Liver (tissue), 8 donors: ENCODE measurements at regions not wholly inside any gene's neighbourhood (a gene's known extent, or its start where the extent isn't known, plus 50 kb on each side); places are given as distances from the start of the nearest gene placed in this dataset.

Source experiments
- DNase-seq: peaks from one replicate; pipeline ENCODE4 v3.0.0-alpha.2; 2017; ENCODE audit warnings: low spot score
- H3K27ac ChIP-seq, 2 donors: one replicate each; pipeline ENCODE4 v1.7.0; 2013; ENCODE audit warnings: inconsistent platforms in 2 of 2, low read length in 2 of 2, control low read depth in 1 of 2, low read depth in 1 of 2, mild to moderate bottlenecking in 1 of 2
- H3K27me3 ChIP-seq, 4 donors: one replicate each; pipeline versions ENCODE4 v1.6.1 to v1.7.0; 2013; ENCODE audit warnings: low read length in 3 of 4, inconsistent platforms in 1 of 4, mild to moderate bottlenecking in 1 of 4, moderate library complexity in 1 of 4; ENCODE audit not compliant: control insufficient read depth in 4 of 4, insufficient read depth in 4 of 4
- H3K36me3 ChIP-seq, 4 donors: one replicate each; pipeline versions ENCODE4 v1.6.1 to v1.7.0; 2013; ENCODE audit warnings: low read length in 3 of 4, mild to moderate bottlenecking in 3 of 4, low read depth in 1 of 4, moderate library complexity in 1 of 4; ENCODE audit not compliant: control insufficient read depth in 4 of 4, insufficient read depth in 3 of 4
- H3K4me1 ChIP-seq, 4 donors: one replicate each; pipeline versions ENCODE4 v1.6.1 to v1.7.0; 2013; ENCODE audit warnings: low read length in 3 of 4, mild to moderate bottlenecking in 3 of 4, moderate library complexity in 1 of 4; ENCODE audit not compliant: control insufficient read depth in 4 of 4, insufficient read depth in 4 of 4
- H3K4me3 ChIP-seq, 3 donors: one replicate each; pipeline versions ENCODE4 v1.6.1 to v1.7.0; 2013; ENCODE audit warnings: low read length in 3 of 3, control low read depth in 1 of 3, low read depth in 1 of 3, mild to moderate bottlenecking in 1 of 3
- H3K9ac ChIP-seq, 2 donors: one replicate each; pipeline ENCODE4 v1.7.0; 2013; ENCODE audit warnings: low read length in 2 of 2, mild to moderate bottlenecking in 2 of 2, moderate library complexity in 2 of 2, control low read depth in 1 of 2, low read depth in 1 of 2
- H3K9me3 ChIP-seq, 4 donors: one replicate each; pipeline versions ENCODE4 v1.6.1 to v1.7.0; 2013; ENCODE audit warnings: low read length in 3 of 4; ENCODE audit not compliant: control insufficient read depth in 4 of 4
- CTCF ChIP-seq: fragments of 150-350 bp; IDR thresholded peaks from 2 replicates; pipeline ENCODE4 v1.5.1; 2017; ENCODE audit warnings: improper control_type of control experiment, low read depth, low read length; ENCODE audit not compliant: missing input control
- EGR1 ChIP-seq, 2 donors: IDR thresholded peaks; 2 replicates each; pipeline ENCODE4 v1.6.1; 2016 to 2018; ENCODE audit warnings: antibody characterized with exemption in 2 of 2, low read depth in 2 of 2
- FOXA1 ChIP-seq: IDR thresholded peaks from 2 replicates; pipeline ENCODE4 v1.6.1; 2016; ENCODE audit warnings: antibody characterized with exemption
- FOXA2 ChIP-seq: IDR thresholded peaks from 2 replicates; pipeline ENCODE4 v1.6.1; 2016; ENCODE audit warnings: antibody characterized with exemption
- GABPA ChIP-seq, 2 donors: IDR thresholded peaks in 1 of 2; conservative IDR thresholded peaks in 1 of 2; 2 replicates each; pipeline ENCODE4 v1.6.1; 2016; ENCODE audit warnings: antibody characterized with exemption in 2 of 2, mild to moderate bottlenecking in 1 of 2, moderate library complexity in 1 of 2
- HNF4A ChIP-seq, 2 donors: conservative IDR thresholded peaks; 2 replicates each; pipeline ENCODE4 v1.6.1; 2016; ENCODE audit warnings: antibody characterized with exemption in 2 of 2, mild to moderate bottlenecking in 2 of 2
- HNF4G ChIP-seq: IDR thresholded peaks from 2 replicates; pipeline ENCODE4 v1.6.1; 2016; ENCODE audit warnings: antibody characterized with exemption
- JUND ChIP-seq, 2 donors: IDR thresholded peaks; 2 replicates each; pipeline ENCODE4 v1.6.1; 2016; ENCODE audit warnings: antibody characterized with exemption in 2 of 2
- MAX ChIP-seq: IDR thresholded peaks from 2 replicates; pipeline ENCODE4 v1.6.1; 2016; ENCODE audit warnings: antibody characterized with exemption
- NR2F2 ChIP-seq: IDR thresholded peaks from 2 replicates; pipeline ENCODE4 v1.6.1; 2016; ENCODE audit warnings: antibody characterized with exemption
- RAD21 ChIP-seq, 2 donors: IDR thresholded peaks; 2 replicates each; pipeline ENCODE4 v1.6.1; 2016; ENCODE audit warnings: antibody characterized with exemption in 2 of 2, mild to moderate bottlenecking in 2 of 2
- RXRA ChIP-seq, 2 donors: IDR thresholded peaks; 2 replicates each; pipeline ENCODE4 v1.6.1; 2017 to 2018; ENCODE audit warnings: antibody characterized with exemption in 2 of 2, mild to moderate bottlenecking in 1 of 2
- SP1 ChIP-seq: IDR thresholded peaks from 2 replicates; pipeline ENCODE4 v1.6.1; 2018; ENCODE audit warnings: antibody characterized with exemption, mild to moderate bottlenecking
- TAF1 ChIP-seq: conservative IDR thresholded peaks from 2 replicates; pipeline ENCODE4 v1.6.1; 2016; ENCODE audit warnings: antibody characterized with exemption, mild to moderate bottlenecking
- YY1 ChIP-seq: IDR thresholded peaks from 2 replicates; pipeline ENCODE4 v1.6.1; 2016; ENCODE audit warnings: antibody characterized with exemption, mild to moderate bottlenecking
- ZBTB33 ChIP-seq: IDR thresholded peaks from 2 replicates; pipeline ENCODE4 v1.6.1; 2016; ENCODE audit warnings: antibody characterized with exemption
- WGBS: extraction: QIAGEN DNeasy Blood & Tissue Kit; methylation state at CpG from one replicate; pipeline ENCODE4 v1.1.7; 2013; 5-methylcytosine and 5-hydroxymethylcytosine counted together
- TF ChIP-seq, protein P1 (sequence below): IDR thresholded peaks from 2 replicates; pipeline ENCODE4 v1.6.1; 2016; ENCODE audit warnings: antibody characterized with exemption, mild to moderate bottlenecking
- TF ChIP-seq, protein P2 (sequence below): IDR thresholded peaks from 2 replicates; pipeline ENCODE4 v1.6.1; 2016; ENCODE audit warnings: antibody characterized with exemption
- donor health status: healthy.
- donor health status: healthy.
- donor health status: healthy.
- donor health status: healthy.
- donor health status: healthy.

GRCh38 chr6:167398214-167399050 is 73.5 kb downstream of the TTLL2 start:
- TF ChIP-seq JUND (IDR thresholded peaks at IDR 0.05) = peak in 1 of 2 donors; percentile 75
- TF ChIP-seq FOXA2 = peak; percentile 90
- TF ChIP-seq HNF4A (conservative IDR thresholded peaks at IDR 0.05) = peak; percentile 73 to 91
- peak; percentile 78 for TF ChIP-seq YY1
- TF ChIP-seq TAF1 = no peak
- TF ChIP-seq ZBTB33 = peak; percentile 46
- peak; percentile 88 for TF ChIP-seq FOXA1
- TF ChIP-seq GABPA (IDR thresholded peaks at IDR 0.05 in 1 of 2, conservative IDR thresholded peaks at IDR 0.05 in 1 of 2) = no peak
- no peak for TF ChIP-seq EGR1 (IDR thresholded peaks at IDR 0.05; ENCODE audit: low read depth in 2 of 2)
- TF ChIP-seq NR2F2 = peak; percentile 97
- peak; percentile 82 for TF ChIP-seq MAX
- TF ChIP-seq, protein P1, sequence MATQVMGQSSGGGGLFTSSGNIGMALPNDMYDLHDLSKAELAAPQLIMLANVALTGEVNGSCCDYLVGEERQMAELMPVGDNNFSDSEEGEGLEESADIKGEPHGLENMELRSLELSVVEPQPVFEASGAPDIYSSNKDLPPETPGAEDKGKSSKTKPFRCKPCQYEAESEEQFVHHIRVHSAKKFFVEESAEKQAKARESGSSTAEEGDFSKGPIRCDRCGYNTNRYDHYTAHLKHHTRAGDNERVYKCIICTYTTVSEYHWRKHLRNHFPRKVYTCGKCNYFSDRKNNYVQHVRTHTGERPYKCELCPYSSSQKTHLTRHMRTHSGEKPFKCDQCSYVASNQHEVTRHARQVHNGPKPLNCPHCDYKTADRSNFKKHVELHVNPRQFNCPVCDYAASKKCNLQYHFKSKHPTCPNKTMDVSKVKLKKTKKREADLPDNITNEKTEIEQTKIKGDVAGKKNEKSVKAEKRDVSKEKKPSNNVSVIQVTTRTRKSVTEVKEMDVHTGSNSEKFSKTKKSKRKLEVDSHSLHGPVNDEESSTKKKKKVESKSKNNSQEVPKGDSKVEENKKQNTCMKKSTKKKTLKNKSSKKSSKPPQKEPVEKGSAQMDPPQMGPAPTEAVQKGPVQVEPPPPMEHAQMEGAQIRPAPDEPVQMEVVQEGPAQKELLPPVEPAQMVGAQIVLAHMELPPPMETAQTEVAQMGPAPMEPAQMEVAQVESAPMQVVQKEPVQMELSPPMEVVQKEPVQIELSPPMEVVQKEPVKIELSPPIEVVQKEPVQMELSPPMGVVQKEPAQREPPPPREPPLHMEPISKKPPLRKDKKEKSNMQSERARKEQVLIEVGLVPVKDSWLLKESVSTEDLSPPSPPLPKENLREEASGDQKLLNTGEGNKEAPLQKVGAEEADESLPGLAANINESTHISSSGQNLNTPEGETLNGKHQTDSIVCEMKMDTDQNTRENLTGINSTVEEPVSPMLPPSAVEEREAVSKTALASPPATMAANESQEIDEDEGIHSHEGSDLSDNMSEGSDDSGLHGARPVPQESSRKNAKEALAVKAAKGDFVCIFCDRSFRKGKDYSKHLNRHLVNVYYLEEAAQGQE = peak; percentile 51
- peak; percentile 53 to 56 for TF ChIP-seq RAD21 (IDR thresholded peaks at IDR 0.05)
- TF ChIP-seq SP1 = peak; percentile 87
- TF ChIP-seq, protein P2, sequence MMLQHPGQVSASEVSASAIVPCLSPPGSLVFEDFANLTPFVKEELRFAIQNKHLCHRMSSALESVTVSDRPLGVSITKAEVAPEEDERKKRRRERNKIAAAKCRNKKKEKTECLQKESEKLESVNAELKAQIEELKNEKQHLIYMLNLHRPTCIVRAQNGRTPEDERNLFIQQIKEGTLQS = no peak
- TF ChIP-seq RXRA (IDR thresholded peaks at IDR 0.05) = peak; percentile 96 to 99
- no peak for TF ChIP-seq HNF4G
- no peak for TF ChIP-seq CTCF
- DNase-seq = peak; percentile 42
- H3K27ac ChIP-seq = peak overlapping the region in 1 of 2 donors; percentile 32
- no peak overlapping the region for H3K9ac ChIP-seq
- H3K9me3 ChIP-seq = no peaks in the 10 kb centered on the region
- peaks cover 12 to 36% (median 23%) of the 10 kb centered on the region in 4 donors for H3K4me1 ChIP-seq
- no peak overlapping the region for H3K4me3 ChIP-seq
- WGBS = 45% methylated on average over 14 of the region's 14 CpGs
- no peaks in the 10 kb centered on the region for H3K36me3 ChIP-seq
- no peaks in the 10 kb centered on the region for H3K27me3 ChIP-seq
